ENCODE measurements at regions not wholly inside any gene's neighbourhood (a gene's known extent, or its start where the extent isn't known, plus 50 kb on each side); places are given as distances from the start of the nearest gene placed in this dataset.

GRCh38 chr7:91356915-91357314 lies 92.7 kb downstream of the FZD1 start:
- ATAC-seq (no peak), DNase-seq (ENCODE audit: low read depth, low spot score) (no peak), FAIRE-seq (no peak)
- no peaks in the 10 kb centered on the region for H3K9me3 ChIP-seq (replicated peaks; ENCODE audit: control insufficient read depth, insufficient read depth, low read length)
- H3K9ac ChIP-seq (ENCODE audit: control insufficient read depth, insufficient read depth, low read length): no peak overlapping the region
- no peaks in the 10 kb centered on the region for H4K20me1 ChIP-seq (ENCODE audit: control insufficient read depth, insufficient read depth)
- intact Hi-C loops (cut with micrococcal nuclease; ENCODE audit: unreplicated experiment) (no loop called here), in situ Hi-C loops (cut with MboI) (no loop called here)
- H3K79me2 ChIP-seq (ENCODE audit: control insufficient read depth, insufficient read depth, low read length): no peaks in the 10 kb centered on the region
- no peak overlapping the region for H3K4me2 ChIP-seq (ENCODE audit: control insufficient read depth, insufficient read depth)
- no peak for TF ChIP-seq ZBTB33 (IDR thresholded peaks at IDR 0.05)
- TF ChIP-seq USF2 (IDR thresholded peaks at IDR 0.05; ENCODE audit: borderline replicate concordance, low read depth, low read length): no peak
- TF ChIP-seq ZBTB11 (CRISPR knock-in tag; IDR thresholded peaks at IDR 0.05): no peak
- no peak for TF ChIP-seq RELA (IDR thresholded peaks at IDR 0.05; ENCODE audit: borderline replicate concordance, partially characterized antibody)
- no peak for TF ChIP-seq YY1 (IDR thresholded peaks at IDR 0.05; ENCODE audit: low read depth, low read length)
- no peak for TF ChIP-seq MEF2B (IDR thresholded peaks at IDR 0.05; ENCODE audit: partially characterized antibody, poor library complexity, severe bottlenecking)
- TF ChIP-seq E2F4 (IDR thresholded peaks at IDR 0.05; ENCODE audit: low read depth, low read length): no peak
- SMC1A ChIA-PET (ENCODE audit: uncharacterized antibody, unreplicated experiment): no interaction called here
- BruUV-seq (replicated peaks): no TSS peak
- H3K4me1 ChIP-seq (ENCODE audit: control insufficient read depth, insufficient read depth, low read length): no peaks in the 10 kb centered on the region
- H2AFZ ChIP-seq (ENCODE audit: control insufficient read depth, low read depth, low read length): no peak overlapping the region
- CTCF ChIA-PET: no interaction called here
- H3K4me3 ChIP-seq: no peak overlapping the region
- RAD21 ChIA-PET (ENCODE audit: unreplicated experiment): no interaction called here
- H3K27me3 ChIP-seq (replicated peaks in 1 of 2; ENCODE audit: control insufficient read depth in 2 of 2, insufficient read depth in 2 of 2, low read length in 1 of 2): no peaks in the 10 kb centered on the region; a peak in 1 of 4 replicates
- POLR2A ChIA-PET: no interaction called here
- no peak overlapping the region for H3K27ac ChIP-seq (ENCODE audit: control insufficient read depth, insufficient read depth)
- H3K36me3 ChIP-seq (ENCODE audit: control insufficient read depth in 2 of 2, insufficient read depth in 2 of 2, low read length in 1 of 2): no peaks in the 10 kb centered on the region
